Body of pancreas (tissue), 4 donors: ENCODE measurements at regions not wholly inside any gene's neighbourhood (a gene's known extent, or its start where the extent isn't known, plus 50 kb on each side); places are given as distances from the start of the nearest gene placed in this dataset.
"Not testable (repeated sequence)": the region's sequence is repeated elsewhere in the genome, so short reads cannot be mapped to it uniquely, and the experiment has no call there.

Experiments used
- CTCF ChIP-seq, 7 experiments: fragments of 450-650 bp in 4 of 7; fragments of 200-600 bp in 3 of 7; sonication (generic) in 3 of 7; IDR thresholded peaks; one replicate each; pipeline ENCODE4 v1.5.1; 2016 to 2019; ENCODE audit warnings: antibody characterized with exemption in 7 of 7
- POLR2A ChIP-seq, 3 donors: fragments of 450-650 bp; IDR thresholded peaks; one replicate each; pipeline ENCODE4 v1.6.1; 2016; ENCODE audit warnings: antibody characterized with exemption in 3 of 3, mild to moderate bottlenecking in 2 of 3

- not testable (repeated sequence) for TF ChIP-seq CTCF, POLR2A (IDR thresholded peaks at IDR 0.05)
Observed at GRCh38 chr7:13817230-13817629, 172.2 kb downstream of the ETV1 start.
